H1 (cell line): ENCODE measurements at regions not wholly inside any gene's neighbourhood (a gene's known extent, or its start where the extent isn't known, plus 50 kb on each side); places are given as distances from the start of the nearest gene placed in this dataset.

Experiments
- CTCF ChIP-seq, 3 experiments: IDR thresholded peaks; 1 replicate in 2 of 3; 2 replicates in 1 of 3; pipeline versions ENCODE4 v1.5.1 to v1.6.1; 2011; ENCODE audit warnings: low read length in 3 of 3, mild to moderate bottlenecking in 3 of 3, inconsistent platforms in 2 of 3, low read depth in 1 of 3, moderate library complexity in 1 of 3; ENCODE audit not compliant: insufficient read depth in 1 of 3; ENCODE audit errors: control extremely low read depth in 1 of 3
- EP300 ChIP-seq, 2 experiments: IDR thresholded peaks; 1 replicate in 1 of 2; 2 replicates in 1 of 2; pipeline ENCODE4 v1.6.1; 2011 to 2012; ENCODE audit warnings: low read depth in 2 of 2, low read length in 2 of 2, mild to moderate bottlenecking in 2 of 2, borderline replicate concordance in 1 of 2, inconsistent platforms in 1 of 2, moderate library complexity in 1 of 2
- EZH2 ChIP-seq: fragments of 200-600 bp; sonication (generic); IDR thresholded peaks from 2 replicates; pipeline ENCODE4 v1.7.1; 2012; ENCODE audit warnings: low read depth, mild to moderate bottlenecking, moderate library complexity, low read length, inconsistent platforms; ENCODE audit not compliant: severe bottlenecking
- KDM5A ChIP-seq: fragments of 200-600 bp; IDR thresholded peaks from 2 replicates; pipeline ENCODE4 v1.7.1; 2012; ENCODE audit warnings: mild to moderate bottlenecking, low read length, inconsistent platforms, mixed read lengths
- POLR2A ChIP-seq, 2 experiments: IDR thresholded peaks; 1 replicate in 1 of 2; 2 replicates in 1 of 2; pipeline ENCODE4 v1.6.1; 2011; ENCODE audit warnings: low read depth in 2 of 2, low read length in 2 of 2, mild to moderate bottlenecking in 2 of 2; ENCODE audit errors: control extremely low read depth in 1 of 2
- SIN3A ChIP-seq, 2 experiments: IDR thresholded peaks in 1 of 2; conservative IDR thresholded peaks in 1 of 2; 2 replicates each; pipeline ENCODE4 v1.6.1; 2011 to 2012; ENCODE audit warnings: low read length in 2 of 2, improper control_type of control experiment in 1 of 2, low read depth in 1 of 2, mild to moderate bottlenecking in 1 of 2
- SRF ChIP-seq: IDR thresholded peaks from 2 replicates; pipeline ENCODE4 v1.6.1; 2011; ENCODE audit warnings: mild to moderate bottlenecking, low read depth, low read length, moderate library complexity
- TAF1 ChIP-seq: IDR thresholded peaks from 2 replicates; pipeline ENCODE4 v1.6.1; 2011; ENCODE audit warnings: mild to moderate bottlenecking, low read depth, low read length

- TF ChIP-seq SIN3A (conservative IDR thresholded peaks at IDR 0.05 in 1 of 2, IDR thresholded peaks at IDR 0.05 in 1 of 2; ENCODE audit: low read depth in 1 of 2, low read length in 2 of 2) (no peak), CTCF (IDR thresholded peaks at IDR 0.05; ENCODE audit: control extremely low read depth in 1 of 3, insufficient read depth in 1 of 3, low read depth in 1 of 3, low read length in 3 of 3) (no peak), SRF (no peak), TAF1 (no peak), EZH2 (no peak), POLR2A (IDR thresholded peaks at IDR 0.05; ENCODE audit: control extremely low read depth in 1 of 2, low read depth in 2 of 2, low read length in 2 of 2) (no peak), KDM5A (no peak), EP300 (IDR thresholded peaks at IDR 0.05; ENCODE audit: borderline replicate concordance in 1 of 2, low read depth in 2 of 2, low read length in 2 of 2) (no peak)
Measured at GRCh38 chr1:189706594-189706993, 771.1 kb downstream of the BRINP3 start.
